GM12878 (cell line): ENCODE measurements at regions not wholly inside any gene's neighbourhood (a gene's known extent, or its start where the extent isn't known, plus 50 kb on each side); places are given as distances from the start of the nearest gene placed in this dataset.

ENCODE experiments used
- EGR1 ChIP-seq, 2 experiments: IDR thresholded peaks; 1 replicate in 1 of 2; 2 replicates in 1 of 2; pipeline ENCODE4 v1.6.1; 2011 to 2012; ENCODE audit warnings: low read depth in 2 of 2, low read length in 2 of 2, borderline replicate concordance in 1 of 2, mild to moderate bottlenecking in 1 of 2, moderate library complexity in 1 of 2
- EZH2 ChIP-seq: IDR thresholded peaks from 2 replicates; pipeline ENCODE4 v1.6.1; 2012; ENCODE audit warnings: low read depth, mild to moderate bottlenecking, control low read depth, inconsistent platforms, low read length, borderline replicate concordance; ENCODE audit not compliant: control insufficient read depth
- HDGF ChIP-seq: fragments of 450-650 bp; IDR thresholded peaks from 2 replicates; pipeline ENCODE4 v1.6.1; 2016; ENCODE audit warnings: antibody characterized with exemption
- PAX8 ChIP-seq: fragments of 450-650 bp; IDR thresholded peaks from 2 replicates; pipeline ENCODE4 v1.6.1; 2017; ENCODE audit warnings: mild to moderate bottlenecking, moderate library complexity
- SPI1 ChIP-seq: IDR thresholded peaks from 2 replicates; pipeline ENCODE4 v1.6.1; 2011; ENCODE audit warnings: low read depth, mild to moderate bottlenecking, low read length, moderate library complexity, borderline replicate concordance; ENCODE audit not compliant: insufficient read depth
- TAF1 ChIP-seq: IDR thresholded peaks from 2 replicates; pipeline ENCODE4 v1.6.1; 2011; ENCODE audit warnings: mild to moderate bottlenecking, low read depth, low read length, borderline replicate concordance
- TARDBP ChIP-seq: IDR thresholded peaks from 2 replicates; pipeline ENCODE4 v1.6.1; 2016; ENCODE audit warnings: borderline replicate concordance
- TF ChIP-seq, protein P1 (sequence below): IDR thresholded peaks from 2 replicates; pipeline ENCODE4 v1.6.1; 2011; ENCODE audit warnings: borderline replicate concordance, low read depth, mild to moderate bottlenecking, moderate library complexity, mixed read lengths, low read length; ENCODE audit not compliant: insufficient read depth; ENCODE audit errors: extremely low read length
- TF ChIP-seq, protein P2 (sequence below), 3 experiments: IDR thresholded peaks in 2 of 3; conservative IDR thresholded peaks in 1 of 3; 2 replicates each; pipeline ENCODE4 v1.5.1; 2011; ENCODE audit warnings: low read depth in 3 of 3, low read length in 3 of 3, mild to moderate bottlenecking in 3 of 3, control low read depth in 2 of 3, moderate library complexity in 2 of 3, inconsistent platforms in 1 of 3, mixed read lengths in 1 of 3; ENCODE audit not compliant: control insufficient read depth in 2 of 3, insufficient read depth in 1 of 3; ENCODE audit errors: extremely low read depth in 1 of 3

DNA sequence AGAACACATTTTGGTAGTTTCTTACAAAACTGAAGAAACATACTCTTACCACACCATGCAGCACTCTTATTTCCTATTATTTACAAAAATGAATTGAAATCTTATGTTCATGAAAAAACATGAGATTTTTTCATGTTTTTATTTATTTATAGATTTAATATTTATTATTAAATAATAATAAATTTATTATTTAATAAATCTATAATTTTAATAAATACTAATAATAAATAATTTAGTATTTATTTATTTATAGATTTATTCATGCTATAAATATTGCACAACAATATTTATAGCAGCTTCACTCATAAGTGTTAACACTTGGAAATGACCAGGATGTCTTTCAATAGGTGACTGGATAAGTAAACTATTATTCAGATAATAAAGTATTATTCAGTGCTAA lies 91.6 kb upstream of the CPXCR1 start:
- TF ChIP-seq EZH2 (no peak), PAX8 (no peak), TAF1 (no peak), SPI1 (no peak), TARDBP (no peak), EGR1 (IDR thresholded peaks at IDR 0.05; ENCODE audit: borderline replicate concordance in 1 of 2, low read depth in 2 of 2, low read length in 2 of 2) (no peak), HDGF (no peak)
- TF ChIP-seq, protein P1, sequence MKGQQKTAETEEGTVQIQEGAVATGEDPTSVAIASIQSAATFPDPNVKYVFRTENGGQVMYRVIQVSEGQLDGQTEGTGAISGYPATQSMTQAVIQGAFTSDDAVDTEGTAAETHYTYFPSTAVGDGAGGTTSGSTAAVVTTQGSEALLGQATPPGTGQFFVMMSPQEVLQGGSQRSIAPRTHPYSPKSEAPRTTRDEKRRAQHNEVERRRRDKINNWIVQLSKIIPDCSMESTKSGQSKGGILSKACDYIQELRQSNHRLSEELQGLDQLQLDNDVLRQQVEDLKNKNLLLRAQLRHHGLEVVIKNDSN = no peak
- TF ChIP-seq, protein P2, sequence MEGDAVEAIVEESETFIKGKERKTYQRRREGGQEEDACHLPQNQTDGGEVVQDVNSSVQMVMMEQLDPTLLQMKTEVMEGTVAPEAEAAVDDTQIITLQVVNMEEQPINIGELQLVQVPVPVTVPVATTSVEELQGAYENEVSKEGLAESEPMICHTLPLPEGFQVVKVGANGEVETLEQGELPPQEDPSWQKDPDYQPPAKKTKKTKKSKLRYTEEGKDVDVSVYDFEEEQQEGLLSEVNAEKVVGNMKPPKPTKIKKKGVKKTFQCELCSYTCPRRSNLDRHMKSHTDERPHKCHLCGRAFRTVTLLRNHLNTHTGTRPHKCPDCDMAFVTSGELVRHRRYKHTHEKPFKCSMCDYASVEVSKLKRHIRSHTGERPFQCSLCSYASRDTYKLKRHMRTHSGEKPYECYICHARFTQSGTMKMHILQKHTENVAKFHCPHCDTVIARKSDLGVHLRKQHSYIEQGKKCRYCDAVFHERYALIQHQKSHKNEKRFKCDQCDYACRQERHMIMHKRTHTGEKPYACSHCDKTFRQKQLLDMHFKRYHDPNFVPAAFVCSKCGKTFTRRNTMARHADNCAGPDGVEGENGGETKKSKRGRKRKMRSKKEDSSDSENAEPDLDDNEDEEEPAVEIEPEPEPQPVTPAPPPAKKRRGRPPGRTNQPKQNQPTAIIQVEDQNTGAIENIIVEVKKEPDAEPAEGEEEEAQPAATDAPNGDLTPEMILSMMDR (IDR thresholded peaks at IDR 0.05 in 2 of 3, conservative IDR thresholded peaks at IDR 0.05 in 1 of 3; ENCODE audit: control insufficient read depth in 2 of 3, extremely low read depth in 1 of 3, insufficient read depth in 1 of 3, low read depth in 3 of 3, low read length in 3 of 3) = no peak
